Stomach smooth muscle (tissue), 2 donors: ENCODE measurements at regions not wholly inside any gene's neighbourhood (a gene's known extent, or its start where the extent isn't known, plus 50 kb on each side); places are given as distances from the start of the nearest gene placed in this dataset.

Experiments
- H3K27ac ChIP-seq: one replicate; pipeline ENCODE4 v1.7.0; 2013; ENCODE audit warnings: mild to moderate bottlenecking, low read length, inconsistent platforms
- H3K27me3 ChIP-seq, 2 donors: one replicate each; pipeline ENCODE4 v1.7.0; 2013; ENCODE audit warnings: low read length in 2 of 2; ENCODE audit not compliant: insufficient read depth in 2 of 2, control insufficient read depth in 1 of 2
- H3K36me3 ChIP-seq, 2 donors: one replicate each; pipeline ENCODE4 v1.7.0; 2013; ENCODE audit warnings: low read length in 2 of 2; ENCODE audit not compliant: control insufficient read depth in 2 of 2, insufficient read depth in 2 of 2
- H3K4me1 ChIP-seq: one replicate; pipeline ENCODE4 v1.7.0; 2013; ENCODE audit warnings: low read length; ENCODE audit not compliant: control insufficient read depth, insufficient read depth
- H3K4me3 ChIP-seq, 2 donors: one replicate each; pipeline ENCODE4 v1.7.0; 2013; ENCODE audit warnings: low read length in 2 of 2
- H3K9ac ChIP-seq, 2 donors: one replicate each; pipeline ENCODE4 v1.7.0; 2013; ENCODE audit warnings: low read length in 2 of 2, mild to moderate bottlenecking in 1 of 2
- H3K9me3 ChIP-seq, 2 donors: one replicate each; pipeline ENCODE4 v1.7.0; 2013; ENCODE audit warnings: low read length in 2 of 2; ENCODE audit not compliant: control insufficient read depth in 2 of 2
- donor health status: healthy.
- donor health status: Pancreatic carcinoma.

GRCh38 chr18:64981915-64982314 is 768.9 kb upstream of the CDH7 start:
- H3K9ac ChIP-seq = no peak overlapping the region

GRCh38 chr18:64979791-64980190 is 771.0 kb upstream of the CDH7 start:
- no peaks in the 10 kb centered on the region for H3K9me3 ChIP-seq
- no peak overlapping the region for H3K9ac ChIP-seq
- no peaks in the 10 kb centered on the region for H3K27me3 ChIP-seq
- H3K4me3 ChIP-seq = no peak overlapping the region
- H3K36me3 ChIP-seq = no peaks in the 10 kb centered on the region
- H3K4me1 ChIP-seq = no peaks in the 10 kb centered on the region
- no peak overlapping the region for H3K27ac ChIP-seq

More at GRCh38 chr18:64981915-64982314, 768.9 kb upstream of the CDH7 start:
- H3K36me3 ChIP-seq = no peaks in the 10 kb centered on the region
- no peaks in the 10 kb centered on the region for H3K4me1 ChIP-seq
- no peaks in the 10 kb centered on the region for H3K9me3 ChIP-seq
- H3K27ac ChIP-seq = no peak overlapping the region
- H3K4me3 ChIP-seq = no peak overlapping the region
- H3K27me3 ChIP-seq = no peaks in the 10 kb centered on the region

GRCh38 chr18:64974391-64975125 is 776.3 kb upstream of the CDH7 start:
- H3K4me1 ChIP-seq = peaks cover 5% of the 10 kb centered on the region
- no peak overlapping the region for H3K9ac ChIP-seq
- H3K27ac ChIP-seq = no peak overlapping the region
- H3K4me3 ChIP-seq = no peak overlapping the region
- no peaks in the 10 kb centered on the region for H3K9me3 ChIP-seq
- no peaks in the 10 kb centered on the region for H3K27me3 ChIP-seq
- no peaks in the 10 kb centered on the region for H3K36me3 ChIP-seq

- Histone ChIP-seq H3K9ac (no peak overlapping the region), H3K4me3 (no peak overlapping the region), H3K27ac (no peak overlapping the region), H3K27me3 (no peaks in the 10 kb centered on the region), H3K9me3 (no peaks in the 10 kb centered on the region), H3K4me1 (peaks cover 5% of the 10 kb centered on the region), H3K36me3 (no peaks in the 10 kb centered on the region)
Measured at GRCh38 chr18:64972545-64972944, 778.3 kb upstream of the CDH7 start.

GRCh38 chr18:64966667-64967066 is 784.1 kb upstream of the CDH7 start:
- no peaks in the 10 kb centered on the region for H3K27me3 ChIP-seq
- no peaks in the 10 kb centered on the region for H3K36me3 ChIP-seq
- no peak overlapping the region for H3K4me3 ChIP-seq
- H3K9me3 ChIP-seq = no peaks in the 10 kb centered on the region
- no peak overlapping the region for H3K27ac ChIP-seq
- H3K4me1 ChIP-seq = no peaks in the 10 kb centered on the region
- H3K9ac ChIP-seq = no peak overlapping the region

- Histone ChIP-seq H3K4me1 (no peaks in the 10 kb centered on the region), H3K9ac (no peak overlapping the region), H3K27me3 (no peaks in the 10 kb centered on the region), H3K4me3 (no peak overlapping the region), H3K9me3 (no peaks in the 10 kb centered on the region), H3K36me3 (no peaks in the 10 kb centered on the region), H3K27ac (no peak overlapping the region)
Measured at GRCh38 chr18:64956465-64956864, 794.3 kb upstream of the CDH7 start.

GRCh38 chr18:64949885-64950284 is 800.9 kb upstream of the CDH7 start:
- H3K36me3 ChIP-seq = no peaks in the 10 kb centered on the region
- H3K4me1 ChIP-seq = no peaks in the 10 kb centered on the region
- no peak overlapping the region for H3K27ac ChIP-seq
- no peak overlapping the region for H3K4me3 ChIP-seq
- no peaks in the 10 kb centered on the region for H3K27me3 ChIP-seq
- peaks cover 0 to 2% of the 10 kb centered on the region in 2 donors for H3K9me3 ChIP-seq
- no peak overlapping the region for H3K9ac ChIP-seq

GRCh38 chr18:64936671-64937070 is 787.8 kb upstream of the LINC00305 start:
- Histone ChIP-seq H3K4me3 (no peak overlapping the region), H3K27me3 (no peaks in the 10 kb centered on the region), H3K9me3 (no peaks in the 10 kb centered on the region)

GRCh38 chr18:64929036-64929435 is 780.1 kb upstream of the LINC00305 start:
- Histone ChIP-seq H3K27me3 (no peaks in the 10 kb centered on the region), H3K36me3 (no peaks in the 10 kb centered on the region), H3K4me3 (no peak overlapping the region), H3K9ac (no peak overlapping the region), H3K4me1 (no peaks in the 10 kb centered on the region), H3K9me3 (no peaks in the 10 kb centered on the region), H3K27ac (no peak overlapping the region)

More at GRCh38 chr18:64936671-64937070, 787.8 kb upstream of the LINC00305 start:
- Histone ChIP-seq H3K36me3 (no peaks in the 10 kb centered on the region), H3K9ac (no peak overlapping the region), H3K4me1 (no peaks in the 10 kb centered on the region), H3K27ac (no peak overlapping the region)

- H3K4me3 ChIP-seq = no peak overlapping the region
- H3K4me1 ChIP-seq = no peaks in the 10 kb centered on the region
- H3K36me3 ChIP-seq = no peaks in the 10 kb centered on the region
- H3K27ac ChIP-seq = no peak overlapping the region
- H3K27me3 ChIP-seq = no peaks in the 10 kb centered on the region
- H3K9me3 ChIP-seq = no peaks in the 10 kb centered on the region
- no peak overlapping the region for H3K9ac ChIP-seq
Measured at GRCh38 chr18:64919971-64920570, 771.2 kb upstream of the LINC00305 start.

- H3K27me3 ChIP-seq = no peaks in the 10 kb centered on the region
- H3K4me1 ChIP-seq = no peaks in the 10 kb centered on the region
- H3K4me3 ChIP-seq = no peak overlapping the region
- H3K9me3 ChIP-seq = no peaks in the 10 kb centered on the region
- H3K27ac ChIP-seq = no peak overlapping the region
- H3K9ac ChIP-seq = no peak overlapping the region
- H3K36me3 ChIP-seq = no peaks in the 10 kb centered on the region
Measured at GRCh38 chr18:64918851-64919250, 770.0 kb upstream of the LINC00305 start.
